D721Med (cell line): ENCODE measurements at regions not wholly inside any gene's neighbourhood (a gene's known extent, or its start where the extent isn't known, plus 50 kb on each side); places are given as distances from the start of the nearest gene placed in this dataset.

ENCODE experiments used
- DNase-seq: peaks from one replicate; pipeline ENCODE4 v3.0.0; 2011; ENCODE audit warnings: low spot score; ENCODE audit not compliant: insufficient read length
- FAIRE-seq: peaks from 2 replicates; lab custom pipeline; 2011; peaks lifted over from hg19 to GRCh38; lab: Jason Lieb, UNC
- TF ChIP-seq, protein P1 (sequence below): IDR thresholded peaks from 2 replicates; pipeline ENCODE4 v1.5.1; 2012; ENCODE audit warnings: mild to moderate bottlenecking, control low read depth; ENCODE audit not compliant: insufficient read depth; ENCODE audit errors: missing control alignments

DNA sequence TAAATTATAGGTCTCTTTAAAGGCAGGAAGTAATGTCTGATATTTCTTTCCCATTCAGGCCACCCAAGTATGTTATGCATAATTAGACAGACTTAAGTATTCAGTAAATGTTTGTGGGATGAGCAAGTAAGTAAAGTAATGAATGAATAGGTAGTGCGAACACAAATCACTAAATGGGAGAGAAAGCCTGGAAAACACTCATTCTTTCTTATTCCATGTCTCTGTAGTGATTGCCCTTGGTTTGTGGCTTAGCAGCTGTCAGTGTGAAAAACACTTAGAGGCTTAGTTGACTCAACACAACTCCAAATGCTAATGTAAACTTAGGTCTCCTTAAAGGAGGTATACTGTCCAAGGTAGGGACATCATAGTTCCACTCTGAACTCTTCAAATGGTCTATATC lies 182.5 kb downstream of the ZC3H11B start:
- TF ChIP-seq, protein P1, sequence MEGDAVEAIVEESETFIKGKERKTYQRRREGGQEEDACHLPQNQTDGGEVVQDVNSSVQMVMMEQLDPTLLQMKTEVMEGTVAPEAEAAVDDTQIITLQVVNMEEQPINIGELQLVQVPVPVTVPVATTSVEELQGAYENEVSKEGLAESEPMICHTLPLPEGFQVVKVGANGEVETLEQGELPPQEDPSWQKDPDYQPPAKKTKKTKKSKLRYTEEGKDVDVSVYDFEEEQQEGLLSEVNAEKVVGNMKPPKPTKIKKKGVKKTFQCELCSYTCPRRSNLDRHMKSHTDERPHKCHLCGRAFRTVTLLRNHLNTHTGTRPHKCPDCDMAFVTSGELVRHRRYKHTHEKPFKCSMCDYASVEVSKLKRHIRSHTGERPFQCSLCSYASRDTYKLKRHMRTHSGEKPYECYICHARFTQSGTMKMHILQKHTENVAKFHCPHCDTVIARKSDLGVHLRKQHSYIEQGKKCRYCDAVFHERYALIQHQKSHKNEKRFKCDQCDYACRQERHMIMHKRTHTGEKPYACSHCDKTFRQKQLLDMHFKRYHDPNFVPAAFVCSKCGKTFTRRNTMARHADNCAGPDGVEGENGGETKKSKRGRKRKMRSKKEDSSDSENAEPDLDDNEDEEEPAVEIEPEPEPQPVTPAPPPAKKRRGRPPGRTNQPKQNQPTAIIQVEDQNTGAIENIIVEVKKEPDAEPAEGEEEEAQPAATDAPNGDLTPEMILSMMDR = no peak
- FAIRE-seq (no peak), DNase-seq (no peak)

DNA sequence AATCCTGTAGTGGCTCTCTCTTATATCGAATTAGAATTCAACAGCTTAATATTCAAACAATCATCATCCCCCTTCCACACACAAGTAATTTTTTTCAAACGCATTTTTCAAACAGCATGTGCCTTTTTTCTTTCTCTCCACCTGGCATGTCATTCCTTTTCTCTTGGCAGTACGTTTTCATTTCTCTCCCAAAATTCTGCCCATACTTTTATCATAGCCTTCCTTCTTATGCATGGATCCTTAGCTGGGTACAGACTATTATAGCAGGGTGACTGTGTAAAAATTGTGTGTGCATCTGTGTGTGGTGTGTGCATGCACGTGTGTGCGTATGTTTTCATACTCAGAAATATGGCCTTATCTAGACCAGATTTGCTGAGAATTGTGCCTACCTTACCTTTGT lies 184.3 kb downstream of the ZC3H11B start:
- TF ChIP-seq, protein P1 = no peak
- FAIRE-seq = no peak
- DNase-seq = no peak

DNA sequence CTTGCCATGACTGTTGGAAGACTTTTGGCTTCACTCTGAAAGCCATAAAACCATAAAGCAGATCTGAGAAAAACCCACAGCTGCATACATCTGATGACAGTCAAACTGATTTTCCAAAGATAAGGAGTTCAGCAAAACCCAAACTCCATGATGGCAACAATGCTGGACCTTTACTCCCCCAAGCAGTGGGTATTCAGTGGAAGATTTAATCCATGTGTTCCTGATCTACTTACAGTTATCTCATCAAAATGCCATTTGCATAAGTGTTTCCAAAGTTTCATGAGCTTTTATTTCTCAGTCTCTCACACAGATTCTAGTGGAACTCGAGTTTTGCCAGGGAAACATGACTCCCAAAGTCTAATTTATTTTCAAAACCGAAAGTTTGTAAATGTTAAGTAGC lies 184.9 kb downstream of the ZC3H11B start:
- DNase-seq = no peak
- FAIRE-seq = no peak
- TF ChIP-seq, protein P1 = no peak

- DNase-seq = no peak
- no peak for FAIRE-seq
- TF ChIP-seq, protein P1 = no peak
These were observed 185.5 kb downstream of the ZC3H11B start for GRCh38 chr1:219427403-219427802.

DNA sequence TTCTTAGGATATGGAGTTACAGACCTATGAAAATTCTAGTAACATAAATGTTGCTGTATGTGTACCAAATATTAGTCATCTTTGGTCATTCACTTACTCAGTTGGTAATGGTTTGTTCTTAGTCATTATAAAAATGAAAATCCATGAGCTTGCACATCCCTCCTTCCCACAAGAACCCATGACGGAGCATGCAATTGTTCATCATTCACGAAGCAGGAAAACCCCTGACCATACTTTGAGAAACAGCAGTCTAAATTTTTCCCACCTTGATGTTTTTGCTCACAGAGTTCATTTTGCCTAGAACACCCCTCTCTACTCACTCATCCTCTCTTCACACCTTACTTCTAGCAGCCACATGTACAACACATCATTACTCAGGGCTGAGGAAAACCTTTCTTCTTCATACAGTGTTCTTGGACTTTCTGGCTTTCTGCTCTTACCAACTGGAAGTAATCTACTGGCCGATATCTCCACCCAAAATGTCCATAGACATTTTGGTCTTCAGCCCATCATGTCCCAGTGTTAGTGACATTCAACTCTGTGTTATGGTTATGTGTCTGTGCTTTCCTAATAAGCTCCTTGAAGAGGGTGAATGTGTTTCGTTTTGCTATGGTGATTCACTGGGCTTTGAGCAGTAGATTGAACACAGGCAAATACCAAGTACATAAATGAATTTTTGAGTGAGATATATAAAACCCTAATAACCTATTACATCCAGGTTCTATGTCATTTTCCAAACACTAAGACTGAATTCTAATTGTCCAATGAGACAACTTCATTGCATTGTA lies 189.9 kb downstream of the ZC3H11B start:
- TF ChIP-seq, protein P1 = no peak
- FAIRE-seq (no peak), DNase-seq (no peak)

DNA sequence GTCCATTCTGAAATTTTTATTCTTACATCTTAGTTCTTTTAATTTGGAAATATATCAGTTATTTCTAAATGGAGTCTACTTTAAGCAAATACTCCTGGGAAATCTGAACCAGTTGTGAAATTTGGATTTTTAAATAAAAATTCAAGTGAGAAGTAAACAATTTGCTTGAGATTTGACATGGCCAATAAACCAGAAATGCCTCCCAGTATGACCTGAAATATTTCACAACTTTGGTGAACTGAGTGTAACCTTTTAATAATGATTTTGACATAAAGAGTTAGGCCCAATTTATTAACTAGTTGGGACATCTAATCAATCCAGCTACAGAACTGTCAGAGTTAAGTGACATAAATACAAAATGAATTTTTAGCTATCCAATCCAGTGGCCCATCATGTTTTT lies 192.0 kb downstream of the ZC3H11B start:
- TF ChIP-seq, protein P1 = no peak
- FAIRE-seq (no peak), DNase-seq (no peak)

DNA sequence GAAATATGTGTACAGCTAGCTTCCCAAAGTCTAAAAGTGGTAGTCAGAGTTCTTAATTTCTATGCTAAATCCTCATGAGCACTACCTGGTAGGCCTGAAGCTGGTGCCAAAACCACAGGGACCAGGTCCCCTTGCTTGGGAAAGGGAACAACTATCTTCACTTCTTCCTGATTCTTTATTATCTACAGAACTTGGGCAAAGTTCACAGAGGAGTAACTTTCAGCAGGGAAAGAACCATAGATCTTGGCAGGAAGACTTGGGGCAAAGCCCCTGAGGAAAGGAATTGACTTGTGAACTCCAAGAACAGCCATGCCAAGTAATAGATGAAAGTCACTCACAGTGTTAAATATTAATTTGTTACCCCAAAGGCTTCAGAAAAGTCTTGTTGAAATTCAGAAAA lies 193.0 kb downstream of the ZC3H11B start:
- TF ChIP-seq, protein P1 = no peak
- no peak for FAIRE-seq

More for the DNA sequence above, 193.0 kb downstream of the ZC3H11B start:
- no peak for DNase-seq
